ENCODE measurements at regions not wholly inside any gene's neighbourhood (a gene's known extent, or its start where the extent isn't known, plus 50 kb on each side); places are given as distances from the start of the nearest gene placed in this dataset.

DNA sequence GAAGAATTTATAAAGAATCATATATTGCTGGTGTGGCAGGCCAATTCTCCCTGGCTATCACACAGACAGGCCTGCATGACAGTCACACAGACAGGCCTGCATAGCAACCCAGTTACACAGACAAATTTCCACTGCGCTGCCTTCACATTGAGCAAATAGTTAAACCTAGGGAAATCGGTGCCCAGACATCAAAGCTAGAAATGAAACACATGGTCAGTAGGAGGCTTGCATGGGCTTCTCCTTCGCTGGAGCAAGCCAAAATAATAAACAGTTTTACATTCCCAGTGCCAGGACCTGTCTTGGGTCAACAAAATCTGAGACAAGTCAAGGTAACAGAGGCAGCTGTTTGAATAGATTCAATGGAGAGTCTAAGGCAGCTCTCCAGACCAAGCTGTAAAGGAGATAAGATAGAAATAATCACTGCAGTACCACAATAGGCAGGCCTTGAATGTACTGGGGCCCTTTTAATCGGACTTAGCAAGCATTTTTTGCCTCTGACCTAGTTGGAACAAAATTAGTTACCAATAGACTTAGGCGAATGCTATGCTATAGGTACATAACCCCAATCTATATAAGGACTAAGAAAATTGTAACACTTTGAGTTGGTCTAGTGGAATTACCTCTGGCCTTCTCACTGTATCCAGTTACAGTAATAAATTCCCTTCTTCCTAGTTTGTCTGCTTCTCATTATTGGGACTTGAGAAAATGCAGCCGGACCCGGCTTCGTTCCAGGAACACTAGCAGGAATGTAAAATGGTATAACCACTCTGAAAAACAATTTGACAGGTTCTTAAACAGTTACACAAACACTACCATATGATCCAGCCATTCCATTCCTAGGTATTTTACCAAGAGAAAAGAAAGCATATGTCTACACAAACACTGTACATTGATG is 274.7 kb upstream of the UBE2E2 start:
- intact Hi-C loops (cut with micrococcal nuclease), result no loop called here
- no peak for DNase-seq (ENCODE audit: low read depth, low spot score)
- POLR2A ChIA-PET, result no interaction called here

GRCh38 chr3:22933051-22933840 is 269.9 kb upstream of the UBE2E2 start:
- dilution Hi-C loops (cut with MboI; ENCODE audit: extremely low pct_ligation_motif_present, low sequenced_read_pairs), result no loop called here

More for the DNA sequence above, 274.7 kb upstream of the UBE2E2 start:
- Histone ChIP-seq H3K27ac (ENCODE audit: insufficient read depth, low read depth, low read length) (no peak overlapping the region), H3K4me3 (replicated peaks in 1 of 3; ENCODE audit: insufficient read depth in 1 of 3, low read depth in 1 of 3, low read length in 3 of 3) (no peak overlapping the region), H3K9me1 (replicated peaks; ENCODE audit: control insufficient read depth, extremely low read depth, insufficient read depth, low read length) (no peaks in the 10 kb centered on the region), H3K36me3 (ENCODE audit: control insufficient read depth in 2 of 2, extremely low read depth in 1 of 2, insufficient read depth in 2 of 2, low read length in 2 of 2) (no peaks in the 10 kb centered on the region), H3K9ac (replicated peaks; ENCODE audit: extremely low read depth, insufficient read depth, low read length) (no peak overlapping the region), H3K9me3 (replicated peaks; ENCODE audit: control insufficient read depth, insufficient read depth, low read length) (no peaks in the 10 kb centered on the region), H2AFZ (ENCODE audit: low read depth, low read length) (no peak overlapping the region), H3K4me2 (ENCODE audit: insufficient read depth, low read length) (no peak overlapping the region), H3K79me2 (ENCODE audit: control insufficient read depth, insufficient read depth, low read length) (no peaks in the 10 kb centered on the region), H3K27me3 (ENCODE audit: control insufficient read depth in 2 of 2, insufficient read depth in 2 of 2, low read length in 2 of 2) (no peaks in the 10 kb centered on the region), H3K4me1 (ENCODE audit: control insufficient read depth, extremely low read depth, insufficient read depth, low read length) (peaks cover 8% of the 10 kb centered on the region), H4K20me1 (replicated peaks; ENCODE audit: control insufficient read depth, extremely low read depth, insufficient read depth, low read length) (no peaks in the 10 kb centered on the region)
- dilution Hi-C loops (cut with MboI; ENCODE audit: extremely low pct_ligation_motif_present, low sequenced_read_pairs), result no loop called here
- TF ChIP-seq JUN (IDR thresholded peaks at IDR 0.05; ENCODE audit: borderline replicate concordance, insufficient read depth, insufficient read length, low read depth) (no peak), MYC (IDR thresholded peaks at IDR 0.05; ENCODE audit: low read depth, low read length) (no peak), POLR2AphosphoS5 (IDR thresholded peaks at IDR 0.05; ENCODE audit: insufficient read depth, low read depth, low read length) (no peak), POLR2A (IDR thresholded peaks at IDR 0.05; ENCODE audit: low read depth, low read length) (no peak), GATA2 (IDR thresholded peaks at IDR 0.05; ENCODE audit: insufficient read depth, insufficient read length, low read depth, low read length) (no peak), EZH2 (IDR thresholded peaks at IDR 0.05; ENCODE audit: borderline replicate concordance, low read depth, low read length, severe bottlenecking) (no peak)
- TF ChIP-seq, protein P1, sequence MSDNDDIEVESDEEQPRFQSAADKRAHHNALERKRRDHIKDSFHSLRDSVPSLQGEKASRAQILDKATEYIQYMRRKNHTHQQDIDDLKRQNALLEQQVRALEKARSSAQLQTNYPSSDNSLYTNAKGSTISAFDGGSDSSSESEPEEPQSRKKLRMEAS (IDR thresholded peaks at IDR 0.05; ENCODE audit: insufficient read depth, insufficient read length), result no peak
- no TSS peak for BruUV-seq (replicated peaks)
- CTCF ChIA-PET, result no interaction called here
- no peak for FAIRE-seq

More at GRCh38 chr3:22933051-22933840, 269.9 kb upstream of the UBE2E2 start:
- Histone ChIP-seq H3K9me1 (replicated peaks; ENCODE audit: control insufficient read depth, extremely low read depth, insufficient read depth, low read length) (no peaks in the 10 kb centered on the region), H3K4me3 (replicated peaks in 1 of 3; ENCODE audit: insufficient read depth in 1 of 3, low read depth in 1 of 3, low read length in 3 of 3) (no peak overlapping the region), H3K27ac (ENCODE audit: insufficient read depth, low read depth, low read length) (no peak overlapping the region), H4K20me1 (replicated peaks; ENCODE audit: control insufficient read depth, extremely low read depth, insufficient read depth, low read length) (no peaks in the 10 kb centered on the region), H3K36me3 (ENCODE audit: control insufficient read depth in 2 of 2, extremely low read depth in 1 of 2, insufficient read depth in 2 of 2, low read length in 2 of 2) (no peaks in the 10 kb centered on the region), H3K9me3 (replicated peaks; ENCODE audit: control insufficient read depth, insufficient read depth, low read length) (no peaks in the 10 kb centered on the region), H3K27me3 (ENCODE audit: control insufficient read depth in 2 of 2, insufficient read depth in 2 of 2, low read length in 2 of 2) (no peaks in the 10 kb centered on the region), H2AFZ (ENCODE audit: low read depth, low read length) (no peak overlapping the region), H3K79me2 (ENCODE audit: control insufficient read depth, insufficient read depth, low read length) (no peaks in the 10 kb centered on the region), H3K4me1 (ENCODE audit: control insufficient read depth, extremely low read depth, insufficient read depth, low read length) (no peaks in the 10 kb centered on the region), H3K4me2 (ENCODE audit: insufficient read depth, low read length) (no peak overlapping the region), H3K9ac (replicated peaks; ENCODE audit: extremely low read depth, insufficient read depth, low read length) (no peak overlapping the region)
- intact Hi-C loops (cut with micrococcal nuclease), result no loop called here
- POLR2A ChIA-PET, result no interaction called here
- no peak for TF ChIP-seq POLR2AphosphoS5 (IDR thresholded peaks at IDR 0.05; ENCODE audit: insufficient read depth, low read depth, low read length)
- no peak for TF ChIP-seq FOS (IDR thresholded peaks at IDR 0.05; ENCODE audit: borderline replicate concordance, insufficient read depth, low read length)
- TF ChIP-seq JUN (IDR thresholded peaks at IDR 0.05; ENCODE audit: borderline replicate concordance, insufficient read depth, insufficient read length, low read depth), result no peak
- TF ChIP-seq MYC (IDR thresholded peaks at IDR 0.05; ENCODE audit: low read depth, low read length), result no peak
- no peak for TF ChIP-seq GATA2 (IDR thresholded peaks at IDR 0.05; ENCODE audit: insufficient read depth, insufficient read length, low read depth, low read length)
- TF ChIP-seq POLR2A (IDR thresholded peaks at IDR 0.05; ENCODE audit: low read depth, low read length), result no peak
- TF ChIP-seq, protein P2, sequence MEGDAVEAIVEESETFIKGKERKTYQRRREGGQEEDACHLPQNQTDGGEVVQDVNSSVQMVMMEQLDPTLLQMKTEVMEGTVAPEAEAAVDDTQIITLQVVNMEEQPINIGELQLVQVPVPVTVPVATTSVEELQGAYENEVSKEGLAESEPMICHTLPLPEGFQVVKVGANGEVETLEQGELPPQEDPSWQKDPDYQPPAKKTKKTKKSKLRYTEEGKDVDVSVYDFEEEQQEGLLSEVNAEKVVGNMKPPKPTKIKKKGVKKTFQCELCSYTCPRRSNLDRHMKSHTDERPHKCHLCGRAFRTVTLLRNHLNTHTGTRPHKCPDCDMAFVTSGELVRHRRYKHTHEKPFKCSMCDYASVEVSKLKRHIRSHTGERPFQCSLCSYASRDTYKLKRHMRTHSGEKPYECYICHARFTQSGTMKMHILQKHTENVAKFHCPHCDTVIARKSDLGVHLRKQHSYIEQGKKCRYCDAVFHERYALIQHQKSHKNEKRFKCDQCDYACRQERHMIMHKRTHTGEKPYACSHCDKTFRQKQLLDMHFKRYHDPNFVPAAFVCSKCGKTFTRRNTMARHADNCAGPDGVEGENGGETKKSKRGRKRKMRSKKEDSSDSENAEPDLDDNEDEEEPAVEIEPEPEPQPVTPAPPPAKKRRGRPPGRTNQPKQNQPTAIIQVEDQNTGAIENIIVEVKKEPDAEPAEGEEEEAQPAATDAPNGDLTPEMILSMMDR (IDR thresholded peaks at IDR 0.05; ENCODE audit: extremely low read depth in 1 of 2, insufficient read depth in 1 of 2, low read depth in 1 of 2, low read length in 2 of 2), result no peak
- TF ChIP-seq EZH2 (IDR thresholded peaks at IDR 0.05; ENCODE audit: borderline replicate concordance, low read depth, low read length, severe bottlenecking), result no peak
- TF ChIP-seq, protein P1 (IDR thresholded peaks at IDR 0.05; ENCODE audit: insufficient read depth, insufficient read length), result no peak
- DNase-seq (ENCODE audit: low read depth, low spot score) (no peak), FAIRE-seq (no peak)
- no TSS peak for BruUV-seq (replicated peaks)
- CTCF ChIA-PET, result interaction anchor here (1.7 kb wide), 1 partner anchor 27 kb away, joined by 4 read pairs; no protein-coding TSS in a partner anchor

Data from endothelial cell of umbilical vein (primary cell).